WTC11 (cell line): ENCODE measurements at regions not wholly inside any gene's neighbourhood (a gene's known extent, or its start where the extent isn't known, plus 50 kb on each side); places are given as distances from the start of the nearest gene placed in this dataset.

ENCODE experiments used
- ATAC-seq: fragments of 200-7000 bp; cut with Tn5 transposase; 2 replicates; pipeline ENCODE4 v1.10.0; 2021; ENCODE audit warnings: mild to moderate bottlenecking, moderate library complexity
- CTCF ChIA-PET: fragments of 300-600 bp; sonication (Branson Sonifier 250); formaldehyde crosslinking; loops from one replicate; lab custom pipeline; 2021; ENCODE audit warnings: antibody characterized with exemption; lab: Charles Lee
- POLR2A ChIA-PET: fragments of 350-600 bp; sonication (Branson Sonifier 250); formaldehyde crosslinking; loops from one replicate; lab custom pipeline; 2021; ENCODE audit warnings: antibody characterized with exemption; lab: Charles Lee
- DNase-seq: peaks from one replicate; pipeline ENCODE4 v3.0.0; 2021; ENCODE audit warnings: low spot score
- H3K27ac Mint-ChIP-seq: 2 replicates; pipeline ENCODE4 v1.8.0; 2021; ENCODE audit warnings: mixed read lengths
- H3K27me3 Mint-ChIP-seq: 2 replicates; pipeline ENCODE4 v1.8.0; 2021; ENCODE audit warnings: low read depth, mild to moderate bottlenecking, moderate library complexity, mixed read lengths
- H3K36me3 Mint-ChIP-seq: 2 replicates; pipeline ENCODE4 v1.8.0; 2021; ENCODE audit warnings: mixed read lengths
- H3K4me1 Mint-ChIP-seq: 2 replicates; pipeline ENCODE4 v1.8.0; 2022; ENCODE audit warnings: mixed read lengths
- H3K4me3 Mint-ChIP-seq: 2 replicates; pipeline ENCODE4 v1.8.0; 2021; ENCODE audit warnings: mild to moderate bottlenecking, moderate library complexity, mixed read lengths
- H3K9me3 Mint-ChIP-seq: 2 replicates; pipeline ENCODE4 v1.8.0; 2021; ENCODE audit warnings: mixed read lengths
- ATF1 ChIP-seq: sonication (generic); formaldehyde crosslinking; IDR thresholded peaks from 2 replicates; pipeline ENCODE4 v1.8.1; 2023; ENCODE audit warnings: mild to moderate bottlenecking, moderate library complexity, missing genetic modification reagents
- CBFB ChIP-seq: sonication (generic); formaldehyde crosslinking; IDR thresholded peaks from 2 replicates; pipeline ENCODE4 v1.8.1; 2022; ENCODE audit warnings: mild to moderate bottlenecking, low read depth, missing genetic modification reagents
- CREM ChIP-seq: sonication (generic); formaldehyde crosslinking; IDR thresholded peaks from 2 replicates; pipeline ENCODE4 v1.8.1; 2022; ENCODE audit warnings: mild to moderate bottlenecking, missing genetic modification reagents, moderate library complexity
- FOXP1 ChIP-seq: sonication (generic); formaldehyde crosslinking; IDR thresholded peaks from 2 replicates; pipeline ENCODE4 v1.8.0; 2022; ENCODE audit warnings: missing genetic modification reagents, mild to moderate bottlenecking, moderate library complexity, borderline replicate concordance
- GRHL2 ChIP-seq: fragments of 250-450 bp; sonication (Bioruptor Pico); IDR thresholded peaks from 2 replicates; pipeline ENCODE4 v1.8.0; 2022; ENCODE audit warnings: mild to moderate bottlenecking, moderate library complexity; ENCODE audit not compliant: insufficient replicate concordance, severe bottlenecking
- OVOL2 ChIP-seq: fragments of 250-450 bp; sonication (Bioruptor Pico); IDR thresholded peaks from 2 replicates; pipeline ENCODE4 v1.9.0; 2021; ENCODE audit warnings: mild to moderate bottlenecking, borderline replicate concordance
- SMAD3 ChIP-seq: sonication (generic); formaldehyde crosslinking; IDR thresholded peaks from 2 replicates; pipeline ENCODE4 v1.8.0; 2022; ENCODE audit warnings: missing genetic modification reagents, mild to moderate bottlenecking, borderline replicate concordance
- SOX15 ChIP-seq: fragments of 250-450 bp; sonication (Bioruptor Pico); IDR thresholded peaks from 2 replicates; pipeline ENCODE4 v1.9.0; 2021; ENCODE audit warnings: mild to moderate bottlenecking
- TEAD4 ChIP-seq: sonication (generic); formaldehyde crosslinking; IDR thresholded peaks from 2 replicates; pipeline ENCODE4 v1.8.0; 2022; ENCODE audit warnings: mild to moderate bottlenecking, missing genetic modification reagents
- ZNF138 ChIP-seq: sonication (generic); formaldehyde crosslinking; conservative IDR thresholded peaks from 2 replicates; pipeline ENCODE4 v1.8.1; 2022; ENCODE audit warnings: mild to moderate bottlenecking, moderate library complexity, missing genetic modification reagents
- ZNF317 ChIP-seq: sonication (generic); formaldehyde crosslinking; IDR thresholded peaks from 2 replicates; pipeline ENCODE4 v1.8.1; 2023; ENCODE audit warnings: low read depth, mild to moderate bottlenecking, moderate library complexity, missing genetic modification reagents, borderline replicate concordance
- ZNF396 ChIP-seq: fragments of 250-450 bp; sonication (Bioruptor Pico); IDR thresholded peaks from 2 replicates; pipeline ENCODE4 v1.8.0; 2021; ENCODE audit warnings: mild to moderate bottlenecking, moderate library complexity, borderline replicate concordance
- TF ChIP-seq, protein P1 (sequence below): sonication (generic); formaldehyde crosslinking; IDR thresholded peaks from 2 replicates; pipeline ENCODE4 v1.8.0; 2022; ENCODE audit warnings: missing genetic modification reagents
- TF ChIP-seq, protein P2 (sequence below): sonication (generic); formaldehyde crosslinking; IDR thresholded peaks from 2 replicates; pipeline ENCODE4 v1.8.1; 2022; ENCODE audit warnings: mild to moderate bottlenecking, moderate library complexity, missing genetic modification reagents
- TF ChIP-seq, protein P3 (sequence below): fragments of 250-450 bp; sonication (Bioruptor Pico); IDR thresholded peaks from 2 replicates; pipeline ENCODE4 v1.9.0; 2021; ENCODE audit warnings: mild to moderate bottlenecking, borderline replicate concordance
- TF ChIP-seq, protein P4 (sequence below): fragments of 250-450 bp; sonication (Bioruptor Pico); conservative IDR thresholded peaks from 2 replicates; pipeline ENCODE4 v1.9.0; 2021; ENCODE audit warnings: mild to moderate bottlenecking
- TF ChIP-seq, protein P5 (sequence below): sonication (generic); formaldehyde crosslinking; IDR thresholded peaks from 2 replicates; pipeline ENCODE4 v1.8.1; 2023; ENCODE audit warnings: mild to moderate bottlenecking, missing genetic modification reagents, moderate library complexity
- TF ChIP-seq, protein P6 (sequence below): sonication (generic); formaldehyde crosslinking; conservative IDR thresholded peaks from 2 replicates; pipeline ENCODE4 v1.8.1; 2023; ENCODE audit warnings: mild to moderate bottlenecking, low read depth, missing genetic modification reagents, moderate library complexity
- TF ChIP-seq, protein P7 (sequence below): fragments of 250-450 bp; sonication (Bioruptor Pico); IDR thresholded peaks from 2 replicates; pipeline ENCODE4 v1.9.0; 2021; ENCODE audit warnings: mild to moderate bottlenecking

DNA sequence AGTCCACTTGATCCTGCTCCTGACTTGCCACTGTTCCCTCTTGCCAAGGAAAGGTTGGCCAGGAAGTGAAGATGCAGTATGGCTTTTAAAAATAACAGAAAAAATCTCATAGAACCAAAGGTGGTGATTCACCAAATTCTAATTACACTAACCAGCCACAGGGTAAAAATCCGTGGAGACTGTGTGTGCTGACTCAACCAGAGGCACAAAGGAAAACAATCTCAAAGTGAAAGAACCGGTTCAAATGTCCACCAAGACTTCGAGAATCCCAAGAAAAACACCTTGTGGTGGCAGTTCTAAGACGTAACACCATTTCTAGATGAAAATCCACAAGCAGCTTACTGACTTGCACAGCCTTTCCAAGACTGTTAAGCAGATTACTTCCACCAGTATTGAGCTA, 279.1 kb downstream of the TLE1 start:
- H3K36me3 Mint-ChIP-seq: no peaks in the 10 kb centered on the region
- ATAC-seq: no peak
- no peak for DNase-seq
- ChIA-PET CTCF (no interaction called here), POLR2A (no interaction called here)
- no peak overlapping the region for H3K27ac Mint-ChIP-seq
- H3K9me3 Mint-ChIP-seq: no peaks in the 10 kb centered on the region
- TF ChIP-seq CBFB (CRISPR knock-in tag) (no peak), TEAD4 (CRISPR knock-in tag) (no peak), ZNF396 (no peak), GRHL2 (CRISPR knock-in tag) (no peak), OVOL2 (CRISPR knock-in tag) (no peak), SOX15 (no peak), SMAD3 (CRISPR knock-in tag) (no peak), ZNF317 (CRISPR knock-in tag) (no peak), ATF1 (CRISPR knock-in tag) (no peak), CREM (CRISPR knock-in tag) (no peak), FOXP1 (CRISPR knock-in tag) (no peak), ZNF138 (CRISPR knock-in tag) (no peak)
- TF ChIP-seq, protein P1, sequence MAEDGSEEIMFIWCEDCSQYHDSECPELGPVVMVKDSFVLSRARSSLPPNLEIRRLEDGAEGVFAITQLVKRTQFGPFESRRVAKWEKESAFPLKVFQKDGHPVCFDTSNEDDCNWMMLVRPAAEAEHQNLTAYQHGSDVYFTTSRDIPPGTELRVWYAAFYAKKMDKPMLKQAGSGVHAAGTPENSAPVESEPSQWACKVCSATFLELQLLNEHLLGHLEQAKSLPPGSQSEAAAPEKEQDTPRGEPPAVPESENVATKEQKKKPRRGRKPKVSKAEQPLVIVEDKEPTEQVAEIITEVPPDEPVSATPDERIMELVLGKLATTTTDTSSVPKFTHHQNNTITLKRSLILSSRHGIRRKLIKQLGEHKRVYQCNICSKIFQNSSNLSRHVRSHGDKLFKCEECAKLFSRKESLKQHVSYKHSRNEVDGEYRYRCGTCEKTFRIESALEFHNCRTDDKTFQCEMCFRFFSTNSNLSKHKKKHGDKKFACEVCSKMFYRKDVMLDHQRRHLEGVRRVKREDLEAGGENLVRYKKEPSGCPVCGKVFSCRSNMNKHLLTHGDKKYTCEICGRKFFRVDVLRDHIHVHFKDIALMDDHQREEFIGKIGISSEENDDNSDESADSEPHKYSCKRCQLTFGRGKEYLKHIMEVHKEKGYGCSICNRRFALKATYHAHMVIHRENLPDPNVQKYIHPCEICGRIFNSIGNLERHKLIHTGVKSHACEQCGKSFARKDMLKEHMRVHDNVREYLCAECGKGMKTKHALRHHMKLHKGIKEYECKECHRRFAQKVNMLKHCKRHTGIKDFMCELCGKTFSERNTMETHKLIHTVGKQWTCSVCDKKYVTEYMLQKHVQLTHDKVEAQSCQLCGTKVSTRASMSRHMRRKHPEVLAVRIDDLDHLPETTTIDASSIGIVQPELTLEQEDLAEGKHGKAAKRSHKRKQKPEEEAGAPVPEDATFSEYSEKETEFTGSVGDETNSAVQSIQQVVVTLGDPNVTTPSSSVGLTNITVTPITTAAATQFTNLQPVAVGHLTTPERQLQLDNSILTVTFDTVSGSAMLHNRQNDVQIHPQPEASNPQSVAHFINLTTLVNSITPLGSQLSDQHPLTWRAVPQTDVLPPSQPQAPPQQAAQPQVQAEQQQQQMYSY (CRISPR knock-in tag): no peak
- TF ChIP-seq, protein P2, sequence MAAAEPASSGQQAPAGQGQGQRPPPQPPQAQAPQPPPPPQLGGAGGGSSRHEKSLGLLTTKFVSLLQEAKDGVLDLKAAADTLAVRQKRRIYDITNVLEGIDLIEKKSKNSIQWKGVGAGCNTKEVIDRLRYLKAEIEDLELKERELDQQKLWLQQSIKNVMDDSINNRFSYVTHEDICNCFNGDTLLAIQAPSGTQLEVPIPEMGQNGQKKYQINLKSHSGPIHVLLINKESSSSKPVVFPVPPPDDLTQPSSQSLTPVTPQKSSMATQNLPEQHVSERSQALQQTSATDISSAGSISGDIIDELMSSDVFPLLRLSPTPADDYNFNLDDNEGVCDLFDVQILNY: no peak
- TF ChIP-seq, protein P3, sequence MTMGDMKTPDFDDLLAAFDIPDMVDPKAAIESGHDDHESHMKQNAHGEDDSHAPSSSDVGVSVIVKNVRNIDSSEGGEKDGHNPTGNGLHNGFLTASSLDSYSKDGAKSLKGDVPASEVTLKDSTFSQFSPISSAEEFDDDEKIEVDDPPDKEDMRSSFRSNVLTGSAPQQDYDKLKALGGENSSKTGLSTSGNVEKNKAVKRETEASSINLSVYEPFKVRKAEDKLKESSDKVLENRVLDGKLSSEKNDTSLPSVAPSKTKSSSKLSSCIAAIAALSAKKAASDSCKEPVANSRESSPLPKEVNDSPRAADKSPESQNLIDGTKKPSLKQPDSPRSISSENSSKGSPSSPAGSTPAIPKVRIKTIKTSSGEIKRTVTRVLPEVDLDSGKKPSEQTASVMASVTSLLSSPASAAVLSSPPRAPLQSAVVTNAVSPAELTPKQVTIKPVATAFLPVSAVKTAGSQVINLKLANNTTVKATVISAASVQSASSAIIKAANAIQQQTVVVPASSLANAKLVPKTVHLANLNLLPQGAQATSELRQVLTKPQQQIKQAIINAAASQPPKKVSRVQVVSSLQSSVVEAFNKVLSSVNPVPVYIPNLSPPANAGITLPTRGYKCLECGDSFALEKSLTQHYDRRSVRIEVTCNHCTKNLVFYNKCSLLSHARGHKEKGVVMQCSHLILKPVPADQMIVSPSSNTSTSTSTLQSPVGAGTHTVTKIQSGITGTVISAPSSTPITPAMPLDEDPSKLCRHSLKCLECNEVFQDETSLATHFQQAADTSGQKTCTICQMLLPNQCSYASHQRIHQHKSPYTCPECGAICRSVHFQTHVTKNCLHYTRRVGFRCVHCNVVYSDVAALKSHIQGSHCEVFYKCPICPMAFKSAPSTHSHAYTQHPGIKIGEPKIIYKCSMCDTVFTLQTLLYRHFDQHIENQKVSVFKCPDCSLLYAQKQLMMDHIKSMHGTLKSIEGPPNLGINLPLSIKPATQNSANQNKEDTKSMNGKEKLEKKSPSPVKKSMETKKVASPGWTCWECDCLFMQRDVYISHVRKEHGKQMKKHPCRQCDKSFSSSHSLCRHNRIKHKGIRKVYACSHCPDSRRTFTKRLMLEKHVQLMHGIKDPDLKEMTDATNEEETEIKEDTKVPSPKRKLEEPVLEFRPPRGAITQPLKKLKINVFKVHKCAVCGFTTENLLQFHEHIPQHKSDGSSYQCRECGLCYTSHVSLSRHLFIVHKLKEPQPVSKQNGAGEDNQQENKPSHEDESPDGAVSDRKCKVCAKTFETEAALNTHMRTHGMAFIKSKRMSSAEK (CRISPR knock-in tag): no peak
- TF ChIP-seq, protein P4, sequence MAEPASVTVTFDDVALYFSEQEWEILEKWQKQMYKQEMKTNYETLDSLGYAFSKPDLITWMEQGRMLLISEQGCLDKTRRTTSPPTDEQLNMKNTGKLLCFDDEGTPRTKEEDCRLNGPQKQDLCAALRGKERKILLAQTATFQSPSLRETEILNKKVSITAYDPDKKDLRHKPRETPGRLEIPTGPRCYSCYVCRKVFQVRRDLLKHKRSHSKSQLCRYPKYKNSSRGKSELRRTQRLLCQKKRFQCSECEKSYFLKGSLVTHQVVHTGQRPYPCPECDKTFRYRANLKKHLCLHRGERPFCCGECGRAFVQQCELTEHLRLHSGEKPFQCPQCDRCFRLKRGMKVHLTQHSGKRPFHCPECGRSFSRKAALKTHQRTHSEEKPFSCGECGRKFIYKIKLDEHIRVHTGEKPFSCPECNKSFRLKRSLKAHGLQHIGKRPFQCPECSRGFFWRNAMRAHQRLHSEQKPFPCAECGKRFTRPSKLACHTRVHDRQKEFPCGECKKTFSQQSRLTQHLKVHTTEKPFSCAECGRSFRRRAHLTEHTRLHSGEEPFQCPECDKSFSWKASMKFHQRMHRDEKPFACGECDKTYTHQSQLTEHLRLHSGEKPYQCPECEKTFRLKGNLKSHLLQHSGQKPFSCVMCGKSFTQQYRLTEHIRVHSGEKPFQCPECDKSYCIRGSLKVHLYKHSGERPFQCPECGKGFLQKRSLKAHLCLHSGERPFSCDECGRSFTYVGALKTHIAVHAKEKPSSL (CRISPR knock-in tag): no peak
- TF ChIP-seq, protein P5, sequence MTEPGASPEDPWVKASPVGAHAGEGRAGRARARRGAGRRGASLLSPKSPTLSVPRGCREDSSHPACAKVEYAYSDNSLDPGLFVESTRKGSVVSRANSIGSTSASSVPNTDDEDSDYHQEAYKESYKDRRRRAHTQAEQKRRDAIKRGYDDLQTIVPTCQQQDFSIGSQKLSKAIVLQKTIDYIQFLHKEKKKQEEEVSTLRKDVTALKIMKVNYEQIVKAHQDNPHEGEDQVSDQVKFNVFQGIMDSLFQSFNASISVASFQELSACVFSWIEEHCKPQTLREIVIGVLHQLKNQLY: no peak
- TF ChIP-seq, protein P6, sequence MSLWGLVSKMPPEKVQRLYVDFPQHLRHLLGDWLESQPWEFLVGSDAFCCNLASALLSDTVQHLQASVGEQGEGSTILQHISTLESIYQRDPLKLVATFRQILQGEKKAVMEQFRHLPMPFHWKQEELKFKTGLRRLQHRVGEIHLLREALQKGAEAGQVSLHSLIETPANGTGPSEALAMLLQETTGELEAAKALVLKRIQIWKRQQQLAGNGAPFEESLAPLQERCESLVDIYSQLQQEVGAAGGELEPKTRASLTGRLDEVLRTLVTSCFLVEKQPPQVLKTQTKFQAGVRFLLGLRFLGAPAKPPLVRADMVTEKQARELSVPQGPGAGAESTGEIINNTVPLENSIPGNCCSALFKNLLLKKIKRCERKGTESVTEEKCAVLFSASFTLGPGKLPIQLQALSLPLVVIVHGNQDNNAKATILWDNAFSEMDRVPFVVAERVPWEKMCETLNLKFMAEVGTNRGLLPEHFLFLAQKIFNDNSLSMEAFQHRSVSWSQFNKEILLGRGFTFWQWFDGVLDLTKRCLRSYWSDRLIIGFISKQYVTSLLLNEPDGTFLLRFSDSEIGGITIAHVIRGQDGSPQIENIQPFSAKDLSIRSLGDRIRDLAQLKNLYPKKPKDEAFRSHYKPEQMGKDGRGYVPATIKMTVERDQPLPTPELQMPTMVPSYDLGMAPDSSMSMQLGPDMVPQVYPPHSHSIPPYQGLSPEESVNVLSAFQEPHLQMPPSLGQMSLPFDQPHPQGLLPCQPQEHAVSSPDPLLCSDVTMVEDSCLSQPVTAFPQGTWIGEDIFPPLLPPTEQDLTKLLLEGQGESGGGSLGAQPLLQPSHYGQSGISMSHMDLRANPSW (CRISPR knock-in tag): no peak
- TF ChIP-seq, protein P7, sequence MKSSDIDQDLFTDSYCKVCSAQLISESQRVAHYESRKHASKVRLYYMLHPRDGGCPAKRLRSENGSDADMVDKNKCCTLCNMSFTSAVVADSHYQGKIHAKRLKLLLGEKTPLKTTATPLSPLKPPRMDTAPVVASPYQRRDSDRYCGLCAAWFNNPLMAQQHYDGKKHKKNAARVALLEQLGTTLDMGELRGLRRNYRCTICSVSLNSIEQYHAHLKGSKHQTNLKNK (CRISPR knock-in tag): no peak
- H3K4me1 Mint-ChIP-seq: no peaks in the 10 kb centered on the region
- H3K4me3 Mint-ChIP-seq: no peak overlapping the region
- no peaks in the 10 kb centered on the region for H3K27me3 Mint-ChIP-seq
